ENCODE measurements at regions not wholly inside any gene's neighbourhood (a gene's known extent, or its start where the extent isn't known, plus 50 kb on each side); places are given as distances from the start of the nearest gene placed in this dataset.

GRCh38 chr1:22315315-22316078, 136.2 kb upstream of the ZBTB40 start:
- Histone ChIP-seq H3K27ac (ENCODE audit: low read length) (no peak overlapping the region), H3K4me1 (ENCODE audit: control insufficient read depth, insufficient read depth, low read length) (no peaks in the 10 kb centered on the region), H3K4me3 (ENCODE audit: low read length) (no peak overlapping the region), H3K36me3 (ENCODE audit: control insufficient read depth, insufficient read depth, low read length) (no peaks in the 10 kb centered on the region), H3K27me3 (ENCODE audit: control insufficient read depth, insufficient read depth, low read length) (peaks cover 18% of the 10 kb centered on the region), H3K9me3 (replicated peaks; ENCODE audit: control insufficient read depth, low read depth, low read length) (no peaks in the 10 kb centered on the region)
- no peak for DNase-seq
- 78% methylated on average over 20 of the region's 21 CpGs for WGBS (ENCODE audit: insufficient coverage)

DNA sequence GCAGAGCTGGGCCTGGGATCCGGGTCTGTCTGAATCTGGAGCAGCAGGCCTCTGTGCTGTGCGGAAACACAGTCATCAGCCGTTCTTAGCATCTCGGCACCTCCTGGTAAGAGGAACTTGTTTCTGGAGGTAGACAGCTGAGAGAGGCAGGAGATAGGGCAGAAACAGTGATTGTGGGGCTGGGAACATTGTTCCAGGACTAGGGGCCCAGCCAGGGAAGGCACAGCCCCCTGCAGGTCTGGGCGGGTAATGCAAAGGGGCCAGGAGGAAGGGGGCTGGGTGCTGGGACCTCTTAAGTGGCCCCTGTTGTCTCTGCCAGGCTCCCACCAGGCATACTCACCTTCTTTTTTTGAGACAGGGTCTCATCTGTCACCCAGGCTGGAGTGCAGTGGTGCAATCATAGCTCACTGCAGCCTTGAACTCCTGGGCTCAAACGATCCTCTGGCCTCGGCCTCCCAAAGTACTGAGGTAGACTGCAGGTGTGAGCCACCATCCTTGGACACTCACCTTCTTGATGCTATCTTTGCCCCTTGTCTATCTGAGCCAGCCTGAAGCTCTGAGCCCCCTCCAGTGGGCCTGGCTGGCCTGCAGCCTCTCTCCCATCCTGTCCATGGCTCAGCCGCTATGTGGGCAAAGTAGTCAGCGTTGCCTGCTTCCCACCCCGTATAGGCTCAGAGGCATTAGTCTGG, 134.3 kb upstream of the ZBTB40 start:
- DNase-seq = no peak
- Histone ChIP-seq H3K9me3 (replicated peaks; ENCODE audit: control insufficient read depth, low read depth, low read length) (no peaks in the 10 kb centered on the region), H3K27me3 (ENCODE audit: control insufficient read depth, insufficient read depth, low read length) (peaks cover 23% of the 10 kb centered on the region), H3K4me1 (ENCODE audit: control insufficient read depth, insufficient read depth, low read length) (no peaks in the 10 kb centered on the region), H3K27ac (ENCODE audit: low read length) (no peak overlapping the region), H3K4me3 (ENCODE audit: low read length) (no peak overlapping the region), H3K36me3 (ENCODE audit: control insufficient read depth, insufficient read depth, low read length) (no peaks in the 10 kb centered on the region)
- 69% methylated on average over 10 of the region's 10 CpGs for WGBS (ENCODE audit: insufficient coverage)

- 95% methylated on average over 3 of the region's 3 CpGs for WGBS (ENCODE audit: insufficient coverage)
- peaks cover 23% of the 10 kb centered on the region for H3K27me3 ChIP-seq (ENCODE audit: control insufficient read depth, insufficient read depth, low read length)
Measured at GRCh38 chr1:22317920-22318243, 133.8 kb upstream of the ZBTB40 start.

DNA sequence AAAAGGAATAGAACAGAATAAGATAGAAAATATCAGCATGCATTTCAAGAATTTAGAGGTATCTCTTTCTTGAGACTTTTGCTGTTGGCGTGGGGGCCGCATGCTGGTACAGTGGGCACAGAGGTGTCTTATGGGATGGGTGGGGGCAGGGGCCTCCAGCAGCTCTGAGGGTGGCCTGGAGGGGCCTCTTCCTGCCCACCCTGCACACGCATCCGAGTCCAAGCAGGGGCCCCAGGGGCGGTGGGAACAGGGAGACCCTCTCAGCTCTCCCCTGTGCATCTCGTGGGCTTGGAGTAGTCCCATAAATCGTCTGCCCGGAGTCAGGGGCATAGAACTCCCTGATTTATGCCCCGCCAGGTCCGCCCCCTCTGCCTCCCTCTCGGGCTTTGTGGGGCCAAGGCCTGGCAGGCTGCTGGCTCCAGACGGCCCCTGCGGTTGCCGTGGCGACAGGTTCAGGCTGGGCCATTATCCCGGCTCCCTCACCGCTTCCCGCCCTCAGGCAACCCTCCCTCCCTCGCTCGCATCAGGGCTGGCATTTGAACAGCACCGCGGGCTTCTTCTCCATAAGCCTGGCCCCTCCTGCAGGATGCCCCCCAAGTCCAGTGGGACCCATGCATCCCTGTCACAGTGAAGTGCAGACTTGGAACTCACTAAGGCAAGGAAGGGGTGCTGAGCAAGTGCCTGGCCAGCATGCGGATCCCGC, 133.2 kb upstream of the ZBTB40 start:
- no peak for DNase-seq
- 8% methylated on average over 19 of the region's 24 CpGs for WGBS (ENCODE audit: insufficient coverage)
- no peaks in the 10 kb centered on the region for H3K36me3 ChIP-seq (ENCODE audit: control insufficient read depth, insufficient read depth, low read length)
- H3K4me1 ChIP-seq (ENCODE audit: control insufficient read depth, insufficient read depth, low read length) = no peaks in the 10 kb centered on the region
- no peak overlapping the region for H3K4me3 ChIP-seq (ENCODE audit: low read length)
- H3K27me3 ChIP-seq (ENCODE audit: control insufficient read depth, insufficient read depth, low read length) = peaks cover 23% of the 10 kb centered on the region
- H3K9me3 ChIP-seq (replicated peaks; ENCODE audit: control insufficient read depth, low read depth, low read length) = no peaks in the 10 kb centered on the region
- H3K27ac ChIP-seq (ENCODE audit: low read length) = no peak overlapping the region

More at GRCh38 chr1:22317920-22318243, 133.8 kb upstream of the ZBTB40 start:
- no peaks in the 10 kb centered on the region for H3K36me3 ChIP-seq (ENCODE audit: control insufficient read depth, insufficient read depth, low read length)
- no peak overlapping the region for H3K27ac ChIP-seq (ENCODE audit: low read length)
- H3K9me3 ChIP-seq (replicated peaks; ENCODE audit: control insufficient read depth, low read depth, low read length) = no peaks in the 10 kb centered on the region
- H3K4me3 ChIP-seq (ENCODE audit: low read length) = no peak overlapping the region
- DNase-seq = no peak
- no peaks in the 10 kb centered on the region for H3K4me1 ChIP-seq (ENCODE audit: control insufficient read depth, insufficient read depth, low read length)

DNA sequence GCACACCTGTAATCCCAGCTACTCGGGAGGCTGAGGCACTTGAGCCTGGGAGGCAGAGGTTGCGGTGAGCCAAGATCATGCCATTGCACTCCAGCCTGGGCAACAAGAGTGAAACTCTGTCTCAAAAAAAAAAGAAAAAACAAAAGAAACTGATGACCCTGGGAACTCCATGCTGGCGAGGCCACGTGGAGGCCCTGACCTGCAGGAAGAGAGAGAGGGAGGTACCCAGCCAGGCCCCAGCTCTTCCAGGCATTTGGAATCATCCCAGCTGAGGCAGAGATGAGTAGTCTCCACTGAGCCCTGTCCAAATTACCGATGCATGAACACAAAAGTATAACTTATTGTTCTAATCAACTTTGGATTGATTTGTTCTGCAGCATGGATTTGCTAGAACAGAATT, 132.0 kb upstream of the ZBTB40 start:
- Histone ChIP-seq H3K27me3 (ENCODE audit: control insufficient read depth, insufficient read depth, low read length) (peaks cover 23% of the 10 kb centered on the region), H3K4me3 (ENCODE audit: low read length) (no peak overlapping the region), H3K36me3 (ENCODE audit: control insufficient read depth, insufficient read depth, low read length) (no peaks in the 10 kb centered on the region), H3K4me1 (ENCODE audit: control insufficient read depth, insufficient read depth, low read length) (no peaks in the 10 kb centered on the region), H3K27ac (ENCODE audit: low read length) (no peak overlapping the region), H3K9me3 (replicated peaks; ENCODE audit: control insufficient read depth, low read depth, low read length) (no peaks in the 10 kb centered on the region)
- WGBS (ENCODE audit: insufficient coverage) = 83% methylated on average over 2 of the region's 5 CpGs
- no peak for DNase-seq

- Histone ChIP-seq H3K27me3 (ENCODE audit: control insufficient read depth, insufficient read depth, low read length) (peaks cover 23% of the 10 kb centered on the region), H3K4me3 (ENCODE audit: low read length) (no peak overlapping the region), H3K4me1 (ENCODE audit: control insufficient read depth, insufficient read depth, low read length) (no peaks in the 10 kb centered on the region), H3K27ac (ENCODE audit: low read length) (no peak overlapping the region), H3K36me3 (ENCODE audit: control insufficient read depth, insufficient read depth, low read length) (no peaks in the 10 kb centered on the region), H3K9me3 (replicated peaks; ENCODE audit: control insufficient read depth, low read depth, low read length) (no peaks in the 10 kb centered on the region)
- no peak for DNase-seq
- WGBS (ENCODE audit: insufficient coverage) = 63% methylated on average over 5 of the region's 9 CpGs
Measured at GRCh38 chr1:22320587-22321344, 130.9 kb upstream of the ZBTB40 start.

GRCh38 chr1:22321917-22322316, 129.7 kb upstream of the ZBTB40 start:
- H3K27me3 ChIP-seq (ENCODE audit: control insufficient read depth, insufficient read depth, low read length) = peaks cover 23% of the 10 kb centered on the region
- no peak for DNase-seq
- H3K27ac ChIP-seq (ENCODE audit: low read length) = no peak overlapping the region
- H3K4me3 ChIP-seq (ENCODE audit: low read length) = no peak overlapping the region
- H3K4me1 ChIP-seq (ENCODE audit: control insufficient read depth, insufficient read depth, low read length) = no peaks in the 10 kb centered on the region
- H3K36me3 ChIP-seq (ENCODE audit: control insufficient read depth, insufficient read depth, low read length) = no peaks in the 10 kb centered on the region
- H3K9me3 ChIP-seq (replicated peaks; ENCODE audit: control insufficient read depth, low read depth, low read length) = no peaks in the 10 kb centered on the region
- no CpG with 5 or more reads among the region's 4 CpGs for WGBS (ENCODE audit: insufficient coverage)

DNA sequence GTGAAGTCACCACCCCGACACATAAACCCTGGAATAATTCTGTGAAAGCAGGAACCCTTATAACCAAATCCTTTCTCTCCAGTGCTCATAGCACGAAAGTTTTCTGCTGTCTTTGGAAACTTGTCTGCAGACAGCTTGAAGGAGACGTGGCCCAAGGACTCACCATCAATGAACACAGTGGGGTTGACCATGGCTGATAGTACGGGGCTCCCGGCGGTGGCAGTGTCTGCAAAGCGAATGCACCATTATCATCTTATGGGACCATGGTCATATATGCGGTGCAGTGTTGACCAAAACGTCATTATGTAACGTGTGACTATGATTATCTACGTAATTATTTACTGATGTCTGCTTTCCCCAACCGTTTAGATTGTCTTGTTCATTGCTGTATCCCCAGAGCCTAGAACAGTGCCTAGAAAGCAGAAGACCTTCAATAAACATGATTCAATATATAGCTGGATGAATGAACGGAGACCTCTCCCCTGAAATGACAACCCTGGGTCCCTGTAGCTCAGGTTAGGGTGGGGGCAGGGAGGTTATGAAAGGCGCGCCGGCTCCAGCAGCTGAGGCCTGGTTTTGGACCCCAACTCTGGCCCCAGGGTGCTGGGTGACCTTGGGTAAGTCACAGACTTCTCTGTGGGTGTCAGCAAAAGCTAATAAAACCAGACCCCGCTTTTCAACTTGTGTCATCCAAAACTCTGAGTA, 128.4 kb upstream of the ZBTB40 start:
- 91% methylated on average over 15 of the region's 17 CpGs for WGBS (ENCODE audit: insufficient coverage)
- no peak for DNase-seq
- H3K4me1 ChIP-seq (ENCODE audit: control insufficient read depth, insufficient read depth, low read length) = no peaks in the 10 kb centered on the region
- H3K36me3 ChIP-seq (ENCODE audit: control insufficient read depth, insufficient read depth, low read length) = no peaks in the 10 kb centered on the region
- H3K27ac ChIP-seq (ENCODE audit: low read length) = no peak overlapping the region
- H3K4me3 ChIP-seq (ENCODE audit: low read length) = no peak overlapping the region
- H3K9me3 ChIP-seq (replicated peaks; ENCODE audit: control insufficient read depth, low read depth, low read length) = no peaks in the 10 kb centered on the region
- peaks cover 17% of the 10 kb centered on the region for H3K27me3 ChIP-seq (ENCODE audit: control insufficient read depth, insufficient read depth, low read length)

GRCh38 chr1:22323846-22324504, 127.7 kb upstream of the ZBTB40 start:
- Histone ChIP-seq H3K27me3 (ENCODE audit: control insufficient read depth, insufficient read depth, low read length) (peaks cover 10% of the 10 kb centered on the region), H3K36me3 (ENCODE audit: control insufficient read depth, insufficient read depth, low read length) (no peaks in the 10 kb centered on the region), H3K4me1 (ENCODE audit: control insufficient read depth, insufficient read depth, low read length) (peaks cover 3% of the 10 kb centered on the region), H3K27ac (ENCODE audit: low read length) (no peak overlapping the region), H3K9me3 (replicated peaks; ENCODE audit: control insufficient read depth, low read depth, low read length) (no peaks in the 10 kb centered on the region), H3K4me3 (ENCODE audit: low read length) (no peak overlapping the region)
- 80% methylated on average over 6 of the region's 11 CpGs for WGBS (ENCODE audit: insufficient coverage)
- DNase-seq = no peak

Measured in muscle of leg (tissue), 3 donors.